Panc1 (cell line): ENCODE measurements at regions not wholly inside any gene's neighbourhood (a gene's known extent, or its start where the extent isn't known, plus 50 kb on each side); places are given as distances from the start of the nearest gene placed in this dataset.

Source experiments
- ATAC-seq: fragments of 200-7000 bp; cut with Tn5 transposase; 2 replicates; pipeline ENCODE4 v1.9.1; 2020; ENCODE audit warnings: mild to moderate bottlenecking, moderate library complexity
- BruUV-seq: library from RNA; stranded (reverse); fragments of 400-500 nt; replicated peaks from 2 replicates; lab custom pipeline; 2021; lab: Mats Ljungman, UMichigan
- CTCF ChIA-PET: fragments of 300-600 bp; sonication (Branson Sonifier 250); formaldehyde crosslinking; loops from one replicate; lab custom pipeline; 2022; ENCODE audit warnings: antibody characterized with exemption; lab: Charles Lee
- POLR2A ChIA-PET: fragments of 300-600 bp; sonication (Branson Sonifier 250); formaldehyde crosslinking; loops from one replicate; lab custom pipeline; 2022; ENCODE audit warnings: antibody characterized with exemption; lab: Charles Lee
- DNase-seq: peaks from one replicate; pipeline ENCODE4 v3.0.0-alpha.2; 2010; ENCODE audit warnings: low read depth, low spot score
- H3K27ac ChIP-seq: 2 replicates; pipeline ENCODE4 v1.5.1; 2011; ENCODE audit warnings: mild to moderate bottlenecking, low read length, inconsistent platforms
- H3K27me3 ChIP-seq: fragments of 200-500 bp; sonication (Bioruptor generic); 2 replicates; pipeline ENCODE4 v1.6.0; 2014; ENCODE audit warnings: low read length, inconsistent platforms; ENCODE audit not compliant: control insufficient read depth, insufficient read depth
- H3K36me3 ChIP-seq: fragments of 200-500 bp; sonication (Bioruptor generic); 2 replicates; pipeline ENCODE4 v1.5.1; 2014; ENCODE audit warnings: inconsistent platforms, mild to moderate bottlenecking, low read length, moderate library complexity; ENCODE audit not compliant: control insufficient read depth, insufficient read depth
- H3K4me1 ChIP-seq: 2 replicates; pipeline ENCODE4 v1.5.1; 2011; ENCODE audit warnings: inconsistent platforms, mild to moderate bottlenecking, low read length, moderate library complexity; ENCODE audit not compliant: control insufficient read depth, insufficient read depth
- H3K4me3 ChIP-seq, 2 experiments: 2 replicates each; pipeline ENCODE4 v1.5.1; 2011 to 2012; ENCODE audit warnings: low read depth in 2 of 2, low read length in 2 of 2, mild to moderate bottlenecking in 2 of 2, inconsistent platforms in 1 of 2, moderate library complexity in 1 of 2
- H3K9me3 ChIP-seq: fragments of 200-500 bp; sonication (Bioruptor generic); 2 replicates; pipeline ENCODE4 v1.5.1; 2014; ENCODE audit warnings: low read depth, mild to moderate bottlenecking, inconsistent platforms, low read length, moderate library complexity; ENCODE audit not compliant: control insufficient read depth, insufficient read depth
- CTCF ChIP-seq: fragments of 450-650 bp; IDR thresholded peaks from 2 replicates; pipeline ENCODE4 v1.5.1; 2017; ENCODE audit warnings: mild to moderate bottlenecking
- POLR2AphosphoS5 ChIP-seq: IDR thresholded peaks from 2 replicates; pipeline ENCODE4 v1.6.1; 2012; ENCODE audit warnings: mild to moderate bottlenecking, low read depth, low read length, moderate library complexity
- REST ChIP-seq, 2 experiments: IDR thresholded peaks; 2 replicates each; pipeline ENCODE4 v1.6.1; 2011 to 2012; ENCODE audit warnings: low read depth in 2 of 2, control low read depth in 1 of 2, low read length in 1 of 2, mild to moderate bottlenecking in 1 of 2, moderate library complexity in 1 of 2; ENCODE audit not compliant: insufficient read depth in 1 of 2
- SIN3A ChIP-seq: IDR thresholded peaks from 2 replicates; pipeline ENCODE4 v1.6.1; 2012; ENCODE audit warnings: low read depth, mild to moderate bottlenecking, low read length, moderate library complexity, borderline replicate concordance; ENCODE audit not compliant: insufficient read depth
- TCF7L2 ChIP-seq: IDR thresholded peaks from 2 replicates; pipeline ENCODE4 v1.6.1; 2011; ENCODE audit warnings: mild to moderate bottlenecking, low read depth, low read length, inconsistent platforms
- in situ Hi-C: cut with HindIII; loops from 2 replicates; pipeline ENCODE4 v1.10.0; 2016; ENCODE audit warnings: low sequenced_read_pairs, low pct_unique_long_range_greater_than_20kb
- intact Hi-C: fragments of 100-400 bp; cut with micrococcal nuclease; formaldehyde crosslinking; loops from one replicate; pipeline ENCODE4 v1.10.0; 2022; ENCODE audit not compliant: unreplicated experiment

DNA sequence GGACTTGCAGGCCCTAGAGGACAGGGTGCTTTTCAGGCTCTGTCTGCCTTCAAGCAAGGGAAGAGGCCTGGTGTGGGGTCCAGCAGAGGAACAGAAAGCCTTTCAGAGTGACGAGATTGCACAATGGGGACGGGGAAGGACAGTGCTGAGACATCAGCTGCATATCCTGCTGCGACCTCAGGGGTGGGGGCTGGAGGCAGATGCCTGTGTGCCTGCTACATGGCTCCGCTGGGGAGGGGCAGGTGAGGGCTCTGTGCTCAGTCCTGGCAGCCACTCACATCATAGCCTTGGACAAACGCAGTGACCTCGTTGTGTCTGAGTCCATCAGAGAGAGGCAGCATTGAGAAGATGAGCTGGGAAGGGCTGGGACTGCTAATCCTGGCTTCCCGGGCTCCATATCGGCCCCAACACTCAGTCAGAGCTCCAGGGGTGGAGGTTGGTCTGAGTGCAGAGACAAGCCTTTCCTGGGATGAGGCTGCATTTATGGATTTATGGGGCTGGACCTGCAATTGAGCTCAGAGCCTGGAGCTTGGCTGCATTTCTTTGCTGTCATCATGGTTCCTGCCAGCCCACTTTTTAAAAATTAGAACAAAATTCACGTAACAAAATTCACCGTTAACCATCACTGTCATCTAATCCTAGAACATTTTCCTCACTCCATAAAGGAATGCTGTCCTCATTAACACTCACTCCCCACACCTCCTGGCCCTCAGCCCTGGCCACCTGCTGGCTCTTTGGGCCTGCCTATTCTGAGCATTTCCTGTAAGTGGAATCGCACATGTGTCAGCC is 196.9 kb upstream of the SLC24A3 start:
- no peaks in the 10 kb centered on the region for H3K9me3 ChIP-seq
- H3K4me3 ChIP-seq, result no peak overlapping the region
- no peak overlapping the region for H3K27ac ChIP-seq
- in situ Hi-C loops, result no loop called here
- no peak for ATAC-seq
- DNase-seq, result no peak
- H3K27me3 ChIP-seq, result no peaks in the 10 kb centered on the region; the same call in 1 of the 2 replicates
- H3K4me1 ChIP-seq, result no peaks in the 10 kb centered on the region
- ChIA-PET CTCF (no interaction called here), POLR2A (no interaction called here)
- no peak for TF ChIP-seq POLR2AphosphoS5
- no peak for TF ChIP-seq REST (IDR thresholded peaks at IDR 0.05; ENCODE audit: insufficient read depth in 1 of 2, low read depth in 2 of 2, low read length in 1 of 2)
- TF ChIP-seq CTCF, result no peak
- no peak for TF ChIP-seq SIN3A
- no peak for TF ChIP-seq TCF7L2
- no peaks in the 10 kb centered on the region for H3K36me3 ChIP-seq
- BruUV-seq, result no TSS peak
- intact Hi-C loops, result no loop called here

- no peak for ATAC-seq
- no TSS peak for BruUV-seq
Observed at GRCh38 chr20:19016140-19016497, 196.3 kb upstream of the SLC24A3 start.

More at GRCh38 chr20:19016140-19016497, 196.3 kb upstream of the SLC24A3 start:
- in situ Hi-C loops, result no loop called here
- no peak overlapping the region for H3K27ac ChIP-seq
- ChIA-PET POLR2A (no interaction called here), CTCF (no interaction called here)
- DNase-seq, result no peak
- no peak overlapping the region for H3K4me3 ChIP-seq
- H3K27me3 ChIP-seq, result no peaks in the 10 kb centered on the region
- no peaks in the 10 kb centered on the region for H3K4me1 ChIP-seq
- TF ChIP-seq TCF7L2 (no peak), REST (IDR thresholded peaks at IDR 0.05; ENCODE audit: insufficient read depth in 1 of 2, low read depth in 2 of 2, low read length in 1 of 2) (no peak), SIN3A (no peak), POLR2AphosphoS5 (no peak), CTCF (no peak)
- H3K36me3 ChIP-seq, result no peaks in the 10 kb centered on the region
- no peaks in the 10 kb centered on the region for H3K9me3 ChIP-seq
- intact Hi-C loops, result no loop called here
